BJ (cell line): ENCODE measurements at regions not wholly inside any gene's neighbourhood (a gene's known extent, or its start where the extent isn't known, plus 50 kb on each side); places are given as distances from the start of the nearest gene placed in this dataset.

Experiments
- CTCF ChIA-PET: fragments of 350-600 bp; formaldehyde crosslinking; extraction: SDS; loops from one replicate; lab custom pipeline; 2021; ENCODE audit warnings: antibody characterized with exemption, inconsistent platforms; lab: Yijun Ruan, JAX
- POLR2A ChIA-PET: fragments of 300-600 bp; sonication (Branson Sonifier 250); formaldehyde crosslinking; extraction: SDS; loops from one replicate; lab custom pipeline; 2021; ENCODE audit warnings: antibody characterized with exemption; lab: Charles Lee
- DNase-seq: peaks from one replicate; pipeline ENCODE4 v3.0.0-alpha.2; 2011; ENCODE audit warnings: low read depth
- H3K27me3 ChIP-seq: 2 replicates; pipeline ENCODE4 v1.6.0; 2011; ENCODE audit warnings: low read length; ENCODE audit not compliant: control insufficient read depth, insufficient read depth
- H3K36me3 ChIP-seq: 2 replicates; pipeline ENCODE4 v1.5.1; 2011; ENCODE audit warnings: low read length; ENCODE audit not compliant: control insufficient read depth, insufficient read depth
- H3K4me3 ChIP-seq: 2 replicates; pipeline ENCODE4 v1.5.1; 2011; ENCODE audit warnings: low read depth, mild to moderate bottlenecking, control low read depth, low read length
- CTCF ChIP-seq: IDR thresholded peaks from 2 replicates; pipeline ENCODE4 v1.5.1; 2011; ENCODE audit warnings: low read depth, mild to moderate bottlenecking, control low read depth, inconsistent platforms, low read length, moderate library complexity; ENCODE audit not compliant: insufficient read depth

- no peak for TF ChIP-seq CTCF
- POLR2A ChIA-PET = no interaction called here
- H3K27me3 ChIP-seq = peaks cover 3% of the 10 kb centered on the region; the same call in 1 of the 2 replicates
- DNase-seq = no peak
- no peak overlapping the region for H3K4me3 ChIP-seq
- CTCF ChIA-PET = no interaction called here
- no peaks in the 10 kb centered on the region for H3K36me3 ChIP-seq
These were observed 454.3 kb upstream of the KIRREL3 start for GRCh38 chr11:127454856-127455255.

- Histone ChIP-seq H3K36me3 (no peaks in the 10 kb centered on the region), H3K27me3 (peaks cover 3% of the 10 kb centered on the region; the same call in 1 of the 2 replicates), H3K4me3 (no peak overlapping the region)
- DNase-seq = no peak
- no peak for TF ChIP-seq CTCF
- CTCF ChIA-PET = interaction anchor here (0.6 kb wide), 1 partner anchor 424 kb away, joined by 3 read pairs; no protein-coding TSS in a partner anchor
- POLR2A ChIA-PET = no interaction called here
These were observed 452.0 kb upstream of the KIRREL3 start for GRCh38 chr11:127452533-127452932.

GRCh38 chr11:127451861-127452260 lies 451.3 kb upstream of the KIRREL3 start:
- no peak for DNase-seq
- H3K27me3 ChIP-seq = peaks cover 3% of the 10 kb centered on the region; the same call in 1 of the 2 replicates
- ChIA-PET POLR2A (no interaction called here), CTCF (interaction anchor here (0.6 kb wide), 1 partner anchor 349 kb away, joined by 3 read pairs; no protein-coding TSS in a partner anchor)
- H3K36me3 ChIP-seq = no peaks in the 10 kb centered on the region
- no peak for TF ChIP-seq CTCF
- H3K4me3 ChIP-seq = no peak overlapping the region

- no peaks in the 10 kb centered on the region for H3K36me3 ChIP-seq
- ChIA-PET POLR2A (no interaction called here), CTCF (no interaction called here)
- H3K4me3 ChIP-seq = no peak overlapping the region
- peaks cover 3% of the 10 kb centered on the region; the same call in 1 of the 2 replicates for H3K27me3 ChIP-seq
- no peak for TF ChIP-seq CTCF
- DNase-seq = no peak
These were observed 447.5 kb upstream of the KIRREL3 start for GRCh38 chr11:127448101-127448500.

GRCh38 chr11:127445476-127445875 lies 444.9 kb upstream of the KIRREL3 start:
- no peaks in the 10 kb centered on the region for H3K36me3 ChIP-seq
- ChIA-PET CTCF (interaction anchor here (0.7 kb wide), 1 partner anchor 25 kb away, joined by 4 read pairs; no protein-coding TSS in a partner anchor), POLR2A (no interaction called here)
- H3K27me3 ChIP-seq = no peaks in the 10 kb centered on the region
- H3K4me3 ChIP-seq = no peak overlapping the region
- TF ChIP-seq CTCF = no peak
- no peak for DNase-seq
